Stomach (tissue), 8 donors: ENCODE measurements at regions not wholly inside any gene's neighbourhood (a gene's known extent, or its start where the extent isn't known, plus 50 kb on each side); places are given as distances from the start of the nearest gene placed in this dataset.

Experiments
- DNase-seq, 2 donors: peaks; one replicate each; pipeline versions ENCODE4 v3.0.0 to v3.0.0-alpha.2; 2013 to 2019
- H3K27ac ChIP-seq, 5 donors: fragments of 200-600 bp in 4 of 5; sonication (generic) in 4 of 5; one replicate each; pipeline ENCODE4 v1.5.1; 2013 to 2019; ENCODE audit warnings: mild to moderate bottlenecking in 1 of 5, moderate library complexity in 1 of 5
- H3K27me3 ChIP-seq, 3 donors: fragments of 200-600 bp; sonication (generic); one replicate each; pipeline ENCODE4 v1.5.1; 2017 to 2019; ENCODE audit warnings: mixed run types in 1 of 3
- H3K36me3 ChIP-seq, 4 donors: fragments of 200-600 bp; sonication (generic); 1 replicate in 3 of 4; 2 replicates in 1 of 4; pipeline ENCODE4 v1.5.1; 2016 to 2019
- H3K4me1 ChIP-seq, 4 donors: fragments of 200-600 bp; sonication (generic); one replicate each; pipeline ENCODE4 v1.5.1; 2016 to 2019
- H3K4me3 ChIP-seq, 4 donors: fragments of 200-600 bp; sonication (generic) in 3 of 4; one replicate each; pipeline ENCODE4 v1.5.1; 2016 to 2019; ENCODE audit warnings: mild to moderate bottlenecking in 1 of 4
- H3K9me3 ChIP-seq, 4 donors: fragments of 200-600 bp; sonication (generic); one replicate each; pipeline ENCODE4 v1.5.1; 2016 to 2019
- EP300 ChIP-seq: sonication (generic); formaldehyde crosslinking; IDR thresholded peaks from one replicate; pipeline ENCODE4 v1.6.1; 2017; ENCODE audit warnings: antibody characterized with exemption
- POLR2A ChIP-seq, 4 donors: fragments of 450-650 bp; IDR thresholded peaks; one replicate each; pipeline ENCODE4 v1.6.1; 2016; ENCODE audit warnings: antibody characterized with exemption in 4 of 4, control low read depth in 2 of 4, mild to moderate bottlenecking in 1 of 4, moderate library complexity in 1 of 4
- POLR2AphosphoS5 ChIP-seq, 3 donors: sonication (generic); formaldehyde crosslinking; IDR thresholded peaks; one replicate each; pipeline ENCODE4 v1.6.1; 2016; ENCODE audit warnings: antibody characterized with exemption in 3 of 3
- WGBS, 5 donors: extraction: QIAGEN DNeasy Blood & Tissue Kit in 3 of 5; methylation state at CpG; one replicate each; pipeline versions ENCODE4 v1.1.5 to v1.1.7; 2013 to 2018; 5-methylcytosine and 5-hydroxymethylcytosine counted together
- intact Hi-C: fragments of 100-400 bp; cut with DNase I; formaldehyde crosslinking; loops from one replicate; pipeline ENCODE4 v1.15.1; 2023; ENCODE audit warnings: low total_unique reads
- TF ChIP-seq, protein P1 (sequence below), 7 experiments: fragments of 450-650 bp in 4 of 7; fragments of 200-600 bp in 3 of 7; sonication (generic) in 3 of 7; IDR thresholded peaks; one replicate each; pipeline ENCODE4 v1.5.1; 2016 to 2019; ENCODE audit warnings: antibody characterized with exemption in 7 of 7, control low read depth in 2 of 7, mild to moderate bottlenecking in 1 of 7
- donor health status: healthy with polysubstance abuse.
- donor health status: Bipolar disorder and iron deficiency.
- donor health status: healthy.

DNA sequence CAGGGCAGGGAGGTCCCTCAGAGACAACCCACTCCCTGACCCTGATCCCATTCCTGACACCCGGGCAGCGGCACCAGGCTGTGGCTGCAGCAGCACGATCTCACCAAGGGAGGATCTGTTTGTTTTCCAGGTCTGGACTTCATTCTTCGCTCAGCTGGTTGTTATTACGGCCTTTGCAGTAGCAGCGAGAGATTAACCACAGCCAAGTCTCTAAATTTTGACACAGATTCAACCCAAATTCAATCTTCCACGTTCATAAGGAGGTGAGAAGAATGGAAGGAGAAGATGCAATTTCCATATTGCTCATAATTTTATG is 91.1 kb upstream of the THBS2 start:
- intact Hi-C loops: no loop called here
- no peak overlapping the region for H3K4me3 ChIP-seq
- no peaks in the 10 kb centered on the region for H3K36me3 ChIP-seq
- WGBS, 5 donors: 63 to 72% (median 66%) methylated on average over 7 of the region's 7 CpGs
- H3K9me3 ChIP-seq: peaks cover 0 to 12% (median 2%) of the 10 kb centered on the region in 4 donors
- H3K4me1 ChIP-seq: no peaks in the 10 kb centered on the region
- TF ChIP-seq EP300 (no peak), POLR2AphosphoS5 (IDR thresholded peaks at IDR 0.05) (no peak), POLR2A (IDR thresholded peaks at IDR 0.05) (no peak)
- TF ChIP-seq, protein P1, sequence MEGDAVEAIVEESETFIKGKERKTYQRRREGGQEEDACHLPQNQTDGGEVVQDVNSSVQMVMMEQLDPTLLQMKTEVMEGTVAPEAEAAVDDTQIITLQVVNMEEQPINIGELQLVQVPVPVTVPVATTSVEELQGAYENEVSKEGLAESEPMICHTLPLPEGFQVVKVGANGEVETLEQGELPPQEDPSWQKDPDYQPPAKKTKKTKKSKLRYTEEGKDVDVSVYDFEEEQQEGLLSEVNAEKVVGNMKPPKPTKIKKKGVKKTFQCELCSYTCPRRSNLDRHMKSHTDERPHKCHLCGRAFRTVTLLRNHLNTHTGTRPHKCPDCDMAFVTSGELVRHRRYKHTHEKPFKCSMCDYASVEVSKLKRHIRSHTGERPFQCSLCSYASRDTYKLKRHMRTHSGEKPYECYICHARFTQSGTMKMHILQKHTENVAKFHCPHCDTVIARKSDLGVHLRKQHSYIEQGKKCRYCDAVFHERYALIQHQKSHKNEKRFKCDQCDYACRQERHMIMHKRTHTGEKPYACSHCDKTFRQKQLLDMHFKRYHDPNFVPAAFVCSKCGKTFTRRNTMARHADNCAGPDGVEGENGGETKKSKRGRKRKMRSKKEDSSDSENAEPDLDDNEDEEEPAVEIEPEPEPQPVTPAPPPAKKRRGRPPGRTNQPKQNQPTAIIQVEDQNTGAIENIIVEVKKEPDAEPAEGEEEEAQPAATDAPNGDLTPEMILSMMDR (IDR thresholded peaks at IDR 0.05): no peak
- no peak for DNase-seq
- no peak overlapping the region for H3K27ac ChIP-seq
- no peaks in the 10 kb centered on the region for H3K27me3 ChIP-seq

DNA sequence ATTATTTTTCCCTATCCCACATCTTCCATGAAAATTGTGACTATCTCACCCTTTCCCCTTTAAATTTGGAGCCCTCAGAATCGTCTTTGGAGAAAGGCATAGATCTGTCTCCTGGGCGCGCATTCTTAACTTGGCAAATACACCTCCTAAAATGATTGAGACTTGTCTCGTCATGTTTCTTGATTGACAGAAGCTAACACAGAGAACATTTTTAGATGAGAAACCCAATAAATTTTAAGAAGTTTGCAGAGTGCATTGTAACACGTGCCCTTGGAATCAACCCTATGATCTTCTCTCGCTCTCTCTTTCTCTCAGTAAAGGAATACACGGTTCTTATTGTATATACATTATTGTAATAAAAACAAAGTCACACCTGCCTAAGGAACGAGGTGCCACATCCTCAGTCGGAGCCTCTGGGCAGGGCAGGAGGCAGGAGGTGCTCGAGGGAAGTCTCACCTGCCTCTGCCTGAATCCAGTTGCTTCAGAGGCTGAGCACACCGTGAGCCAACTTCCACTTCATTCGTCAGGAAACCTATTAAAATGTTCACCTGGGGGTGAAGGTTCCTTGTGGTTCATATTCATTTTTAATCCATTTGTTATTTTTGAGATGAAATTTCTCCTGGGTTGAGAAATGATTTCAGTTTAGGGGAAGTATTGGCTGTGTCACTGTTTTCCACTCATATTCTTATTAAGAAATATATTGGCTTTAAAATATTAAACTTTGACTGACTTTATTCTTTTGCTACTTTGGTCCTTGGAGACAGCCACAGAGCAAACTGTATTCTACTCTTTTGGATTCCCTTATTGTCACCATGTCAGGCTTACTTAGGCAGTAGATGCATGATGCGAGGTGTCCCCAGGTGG is 90.5 kb upstream of the THBS2 start:
- Histone ChIP-seq H3K9me3 (peaks cover 0 to 6% (median 2%) of the 10 kb centered on the region in 4 donors), H3K27me3 (no peaks in the 10 kb centered on the region), H3K27ac (no peak overlapping the region), H3K4me1 (peaks cover 0 to 1% (median 0%) of the 10 kb centered on the region in 4 donors), H3K36me3 (no peaks in the 10 kb centered on the region), H3K4me3 (no peak overlapping the region)
- WGBS, 5 donors: 76 to 83% (median 79%) methylated on average over 13 of the region's 13 CpGs
- TF ChIP-seq POLR2A (IDR thresholded peaks at IDR 0.05): no peak
- TF ChIP-seq, protein P1 (IDR thresholded peaks at IDR 0.05): no peak
- no peak for TF ChIP-seq POLR2AphosphoS5 (IDR thresholded peaks at IDR 0.05)
- no peak for TF ChIP-seq EP300
- intact Hi-C loops: no loop called here
- no peak for DNase-seq

DNA sequence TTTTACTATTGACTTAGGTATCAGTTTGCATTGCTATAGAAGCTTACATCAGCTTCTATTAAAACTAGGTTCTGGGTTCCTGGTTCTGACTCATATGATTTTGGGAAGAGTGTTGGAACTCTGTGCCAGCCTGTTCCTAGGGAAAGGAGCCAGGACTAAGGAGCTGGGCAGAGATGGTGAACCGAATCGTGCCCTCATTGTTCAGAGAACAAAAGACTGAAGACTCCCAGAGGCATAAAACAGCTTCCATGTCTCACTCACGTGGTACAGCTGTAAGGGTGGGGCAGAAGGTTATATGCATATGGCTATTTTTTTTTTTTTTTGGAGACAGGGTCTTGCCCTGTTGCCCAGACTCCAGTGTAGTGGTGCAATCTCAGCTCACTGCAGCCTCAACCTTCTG is 89.1 kb upstream of the THBS2 start:
- intact Hi-C loops: no loop called here
- TF ChIP-seq POLR2A (IDR thresholded peaks at IDR 0.05) (no peak), POLR2AphosphoS5 (IDR thresholded peaks at IDR 0.05) (no peak), EP300 (no peak)
- TF ChIP-seq, protein P1 (IDR thresholded peaks at IDR 0.05): no peak

DNA sequence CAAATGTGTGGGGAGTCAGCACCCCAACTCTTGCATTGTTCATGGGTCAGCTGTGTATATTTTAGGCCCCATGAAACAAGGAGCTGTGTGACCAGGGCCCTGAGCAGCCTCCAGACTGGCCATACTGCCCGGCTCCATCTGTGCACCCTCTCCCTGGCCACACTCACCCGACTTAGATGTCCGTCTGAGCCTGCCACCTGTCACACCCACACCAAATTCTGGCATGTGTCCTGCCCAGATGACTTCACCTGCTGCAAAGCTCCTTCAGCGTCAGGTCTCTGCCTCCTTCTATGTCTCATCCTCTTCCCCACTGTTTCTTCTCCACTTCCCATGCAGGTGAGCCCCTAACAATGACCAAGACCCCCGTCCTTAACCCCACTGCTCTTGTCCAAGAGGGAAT is 88.1 kb upstream of the THBS2 start:
- intact Hi-C loops: no loop called here
- 76 to 93% (median 87%) methylated on average over 5 of the region's 5 CpGs for WGBS, 5 donors

More for the DNA sequence above, 89.1 kb upstream of the THBS2 start:
- H3K9me3 ChIP-seq: peaks cover 0 to 6% (median 2%) of the 10 kb centered on the region in 4 donors
- no peak overlapping the region for H3K4me3 ChIP-seq
- DNase-seq: no peak
- no peaks in the 10 kb centered on the region for H3K27me3 ChIP-seq
- peaks cover 0 to 4% (median 0%) of the 10 kb centered on the region in 4 donors for H3K4me1 ChIP-seq
- no peaks in the 10 kb centered on the region for H3K36me3 ChIP-seq
- WGBS, 5 donors: 58 to 76% (median 70%) methylated on average over 3 of the region's 3 CpGs
- H3K27ac ChIP-seq: no peak overlapping the region

DNA sequence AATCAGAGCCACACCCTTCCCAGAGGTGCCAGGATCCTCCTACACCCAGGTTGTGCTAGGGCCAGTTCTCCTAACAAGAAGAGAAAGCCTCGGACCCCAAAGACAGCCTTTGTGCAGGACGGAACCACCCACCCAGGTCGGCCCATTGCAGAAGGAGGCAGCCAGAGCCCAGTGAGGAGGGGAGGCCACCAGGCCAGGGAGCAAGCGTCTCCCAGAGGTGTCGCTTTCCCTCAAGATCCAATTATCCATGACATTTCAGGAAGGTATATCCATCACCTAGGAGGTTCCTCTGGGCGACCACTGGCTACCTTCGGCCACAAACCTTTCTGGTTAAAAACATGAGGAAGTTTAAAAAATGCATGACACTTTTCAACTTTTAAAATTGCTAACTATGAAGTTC is 87.4 kb upstream of the THBS2 start:
- TF ChIP-seq, protein P1 (IDR thresholded peaks at IDR 0.05): no peak
- no peak for TF ChIP-seq POLR2A (IDR thresholded peaks at IDR 0.05)
- no peak for TF ChIP-seq POLR2AphosphoS5 (IDR thresholded peaks at IDR 0.05)
- no peak for TF ChIP-seq EP300
- no peaks in the 10 kb centered on the region for H3K27me3 ChIP-seq
- H3K9me3 ChIP-seq: peaks cover 0 to 6% (median 2%) of the 10 kb centered on the region in 4 donors
- peaks cover 0 to 4% (median 0%) of the 10 kb centered on the region in 4 donors for H3K4me1 ChIP-seq
- no peak for DNase-seq
- WGBS, 5 donors: 92 to 99% (median 97%) methylated on average over 7 of the region's 7 CpGs
- no peak overlapping the region for H3K27ac ChIP-seq
- intact Hi-C loops: no loop called here
- H3K36me3 ChIP-seq: no peaks in the 10 kb centered on the region
- H3K4me3 ChIP-seq: no peak overlapping the region

More for the DNA sequence above, 88.1 kb upstream of the THBS2 start:
- peaks cover 0 to 6% (median 2%) of the 10 kb centered on the region in 4 donors for H3K9me3 ChIP-seq
- H3K27me3 ChIP-seq: no peaks in the 10 kb centered on the region
- peaks cover 0 to 4% (median 0%) of the 10 kb centered on the region in 4 donors for H3K4me1 ChIP-seq
- no peak for DNase-seq
- TF ChIP-seq EP300 (no peak), POLR2A (IDR thresholded peaks at IDR 0.05) (no peak)
- H3K27ac ChIP-seq: no peak overlapping the region
- no peak overlapping the region for H3K4me3 ChIP-seq
- H3K36me3 ChIP-seq: no peaks in the 10 kb centered on the region
